Activated effector memory CD4-positive, alpha-beta T cell treated with Interleukin-2 at 50 U/mL for 16 hours (primary cell): ENCODE measurements at regions not wholly inside any gene's neighbourhood (a gene's known extent, or its start where the extent isn't known, plus 50 kb on each side); places are given as distances from the start of the nearest gene placed in this dataset.
"Not testable (repeated sequence)": the region's sequence is repeated elsewhere in the genome, so short reads cannot be mapped to it uniquely, and the experiment has no call there.

ENCODE experiments used
- DNase-seq: peaks from one replicate; pipeline ENCODE4 v3.0.0-alpha.2; 2020

DNA sequence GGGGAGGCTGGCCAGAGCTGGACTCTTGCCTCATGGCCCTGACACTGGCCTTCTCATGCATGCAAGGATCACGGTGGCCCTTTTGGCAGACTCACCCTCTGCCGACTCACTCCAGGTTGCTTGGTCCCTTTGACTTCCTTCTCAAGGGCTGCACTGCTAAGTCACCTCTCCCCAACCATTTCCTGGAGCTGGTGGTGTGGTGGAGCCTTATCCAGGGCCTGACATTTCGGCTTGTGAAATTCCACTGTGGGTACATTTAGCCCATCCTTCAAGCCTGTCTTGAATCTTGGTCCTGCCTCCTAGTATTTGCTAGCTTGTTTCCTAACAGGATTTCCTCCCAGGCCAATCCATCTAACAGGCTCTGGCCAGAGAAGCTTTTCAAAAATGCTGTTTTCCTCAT lies 52.6 kb upstream of the JUN start:
- no peak for DNase-seq

DNA sequence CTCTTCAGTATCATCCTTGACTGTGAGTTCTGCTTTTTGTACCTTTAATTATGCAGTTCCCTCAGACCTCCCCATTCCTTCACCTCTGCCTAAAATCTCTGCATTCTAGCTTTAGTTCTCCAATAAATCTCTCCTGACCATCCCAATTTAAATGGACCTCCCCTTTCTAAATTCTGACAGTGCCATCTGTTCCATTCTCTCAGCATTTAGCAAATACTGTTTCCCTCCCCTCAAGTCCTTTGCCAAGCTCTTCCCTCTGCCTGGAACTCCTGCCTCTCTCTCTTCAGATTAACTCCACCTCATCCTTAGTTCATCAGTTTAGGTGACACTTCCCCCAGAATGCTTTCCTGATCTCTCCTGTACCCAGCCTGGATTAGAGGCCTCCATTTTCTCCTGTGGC lies 54.0 kb upstream of the JUN start:
- no peak for DNase-seq

DNA sequence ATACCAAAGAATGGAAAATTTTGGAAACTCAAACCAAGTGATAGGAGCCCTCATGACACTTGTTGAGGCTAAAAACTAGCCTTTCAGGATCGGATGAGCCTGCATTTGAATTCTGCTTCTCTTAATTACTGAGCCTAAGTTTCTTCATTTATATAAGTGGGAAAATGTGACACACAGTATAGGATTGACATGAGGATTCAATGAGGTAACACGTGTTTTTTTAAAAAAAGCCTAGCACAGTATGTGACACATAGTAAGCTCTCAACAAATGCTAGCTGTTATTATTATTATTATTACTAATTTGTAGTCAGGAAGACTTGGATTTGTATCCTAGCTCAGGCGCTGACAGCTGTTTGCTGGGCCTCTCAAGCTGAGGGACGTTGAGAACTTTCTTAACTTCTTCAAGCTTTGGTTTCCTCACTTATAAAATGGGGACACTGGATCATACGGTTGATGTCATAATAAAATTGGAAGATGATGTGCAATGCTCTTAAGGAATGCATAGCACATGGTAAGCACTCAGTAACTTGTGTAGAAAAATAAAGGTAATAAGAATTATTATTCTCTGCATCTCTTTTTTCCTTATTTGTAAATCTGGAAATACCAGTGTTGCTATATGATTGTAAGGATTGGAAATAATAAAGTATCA lies 55.4 kb upstream of the JUN start:
- DNase-seq = no peak

DNA sequence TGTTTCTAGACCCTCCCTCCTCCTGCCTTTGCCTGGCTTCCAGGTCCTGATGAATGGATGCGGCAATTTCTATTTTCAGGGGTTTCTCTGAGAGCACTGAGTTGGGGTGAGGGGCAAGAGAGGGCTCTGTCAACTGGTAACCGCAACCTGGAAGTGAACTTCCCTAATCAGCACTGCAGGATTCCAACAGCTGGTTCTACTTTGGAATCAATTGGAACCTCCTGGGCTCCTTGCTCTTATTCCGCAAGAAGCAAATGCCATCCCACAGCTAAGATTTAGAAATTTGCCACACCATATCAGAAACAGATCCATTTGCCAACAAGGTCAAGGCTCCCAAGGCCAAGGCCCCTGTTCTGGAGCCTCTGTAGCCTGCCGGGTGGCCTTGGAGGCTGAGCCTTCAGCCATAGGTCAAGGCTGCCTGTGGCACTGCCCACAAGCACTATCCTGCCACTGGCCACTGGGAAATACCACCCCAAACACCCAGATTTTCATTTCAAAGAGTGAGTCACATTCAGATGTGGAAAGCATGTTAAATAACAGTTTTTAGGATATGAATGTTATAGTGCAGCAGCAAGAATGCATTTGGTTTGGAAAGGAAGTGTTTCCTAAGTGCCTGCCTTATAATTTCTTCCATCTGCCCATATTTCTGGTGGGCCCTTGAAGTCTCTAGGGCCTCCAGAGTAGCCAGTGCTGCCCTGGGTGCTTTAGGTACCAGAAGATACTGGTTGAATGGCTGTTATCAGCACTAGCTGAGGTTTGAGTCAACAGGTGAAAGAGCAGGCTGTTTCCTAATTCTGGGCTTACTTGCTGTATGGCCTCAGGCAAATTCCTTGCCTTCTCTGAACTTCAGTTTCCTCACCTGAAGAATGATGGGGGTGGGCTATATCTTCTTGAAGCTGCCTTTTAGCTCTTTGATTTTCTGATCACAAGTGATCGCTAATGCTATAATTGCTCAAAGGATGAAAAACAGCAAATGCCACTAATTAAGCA lies 56.3 kb upstream of the JUN start:
- DNase-seq = no peak

DNA sequence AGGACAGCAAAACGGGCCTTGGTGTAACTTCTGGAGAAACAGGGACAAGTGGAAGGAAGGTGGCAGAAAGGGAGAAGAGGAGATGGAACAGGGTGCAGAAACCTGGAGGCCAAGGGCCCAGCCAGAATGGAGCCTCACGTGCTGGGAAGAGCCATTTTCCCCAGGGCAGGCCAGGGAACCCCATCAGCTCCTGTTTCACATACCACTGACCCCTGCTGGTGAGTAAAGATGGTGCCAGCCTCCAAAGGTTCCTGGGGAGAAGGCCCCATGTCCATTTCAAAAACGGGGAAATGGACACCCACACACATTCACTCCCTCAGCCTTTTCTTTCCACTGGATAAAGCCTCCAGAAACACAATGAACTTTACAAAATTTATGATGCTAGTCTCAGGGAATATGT lies 57.6 kb upstream of the JUN start:
- DNase-seq = peak; percentile 5

DNA sequence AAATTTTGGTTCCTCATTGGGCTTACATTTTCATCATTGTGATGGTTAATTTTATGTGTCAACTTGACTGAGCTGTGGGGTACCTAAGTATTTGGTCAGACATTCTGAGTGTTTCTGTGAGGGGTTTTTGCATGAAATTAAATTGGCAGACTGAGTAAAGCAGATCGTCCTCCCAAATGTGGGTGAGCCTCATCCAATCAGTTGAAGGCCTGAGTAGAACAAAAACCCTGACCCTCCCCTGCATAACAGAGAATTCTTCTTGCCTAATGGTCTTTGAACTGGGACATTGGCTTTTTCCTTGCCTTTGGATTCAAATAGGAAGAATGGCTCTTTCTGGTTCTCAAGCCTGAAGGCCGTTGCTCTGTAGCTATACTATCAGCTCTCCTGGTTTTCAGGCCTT lies 59.1 kb upstream of the JUN start:
- DNase-seq = no peak

DNA sequence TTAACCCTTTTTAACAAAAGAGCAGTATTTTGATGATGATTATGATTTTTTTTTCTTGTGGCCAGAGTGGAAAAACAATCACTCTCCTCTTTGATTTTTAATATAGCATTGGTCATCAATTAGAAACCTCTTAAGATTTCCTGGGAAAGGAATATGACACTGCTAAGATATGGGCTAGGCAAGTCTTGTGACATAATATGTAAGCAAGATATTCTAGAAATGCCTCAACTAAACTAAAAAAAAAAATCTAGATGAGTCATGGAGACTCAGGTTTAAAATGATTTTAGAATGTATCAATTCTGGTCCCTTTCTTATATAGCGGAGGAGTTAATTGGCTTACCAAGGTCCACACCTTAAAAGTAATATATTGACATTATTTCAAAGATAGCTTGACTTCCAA lies 60.3 kb upstream of the JUN start:
- no peak for DNase-seq

DNA sequence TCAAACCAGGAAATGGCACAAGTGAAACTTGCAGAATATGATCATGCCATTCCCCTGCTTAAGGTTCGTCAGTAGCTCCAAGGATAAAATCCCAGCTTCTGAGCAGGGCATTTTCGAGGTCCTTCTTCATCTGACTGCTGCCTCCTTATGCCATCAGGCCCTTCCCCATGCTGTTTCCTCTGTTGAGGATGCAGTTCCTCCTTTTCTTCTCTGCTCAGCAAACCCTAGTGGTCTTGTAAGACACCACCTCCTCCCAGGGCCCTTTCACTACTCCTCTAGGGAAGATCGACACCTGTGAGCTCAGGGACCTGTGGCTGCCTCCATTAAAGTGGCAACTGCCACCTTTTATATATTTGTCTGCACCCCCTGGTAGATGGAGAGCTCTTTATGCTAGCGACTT lies 62.1 kb upstream of the JUN start:
- DNase-seq = no peak

DNA sequence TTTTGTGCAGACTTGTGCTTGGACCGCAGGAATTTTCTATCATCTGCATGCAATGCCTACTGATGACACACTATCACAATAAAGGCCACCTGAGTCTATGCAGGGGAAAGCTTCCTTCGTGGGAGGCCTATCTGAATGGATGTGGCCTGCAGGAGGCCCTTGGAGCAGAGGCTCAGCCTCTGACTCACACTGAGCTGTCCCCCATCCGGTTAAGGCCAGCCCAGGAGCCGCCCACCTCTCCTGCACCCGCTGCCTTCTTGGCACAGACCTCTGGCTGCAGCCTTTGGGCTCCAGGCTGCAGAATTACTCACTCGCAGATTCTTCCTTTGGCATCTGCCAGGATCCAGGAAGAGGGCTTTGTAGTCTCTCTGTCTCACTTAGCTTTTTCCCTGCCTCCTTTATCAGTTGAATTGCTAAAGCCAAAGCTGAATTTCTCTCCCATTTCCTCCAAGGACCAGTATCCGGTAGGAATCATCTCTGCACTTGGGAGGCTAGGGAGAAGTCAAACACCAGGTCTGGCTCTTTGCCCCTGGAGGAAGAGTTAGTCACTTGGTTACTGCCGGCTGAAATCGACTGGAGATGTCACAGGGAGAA lies 65.1 kb upstream of the JUN start:
- DNase-seq = no peak

DNA sequence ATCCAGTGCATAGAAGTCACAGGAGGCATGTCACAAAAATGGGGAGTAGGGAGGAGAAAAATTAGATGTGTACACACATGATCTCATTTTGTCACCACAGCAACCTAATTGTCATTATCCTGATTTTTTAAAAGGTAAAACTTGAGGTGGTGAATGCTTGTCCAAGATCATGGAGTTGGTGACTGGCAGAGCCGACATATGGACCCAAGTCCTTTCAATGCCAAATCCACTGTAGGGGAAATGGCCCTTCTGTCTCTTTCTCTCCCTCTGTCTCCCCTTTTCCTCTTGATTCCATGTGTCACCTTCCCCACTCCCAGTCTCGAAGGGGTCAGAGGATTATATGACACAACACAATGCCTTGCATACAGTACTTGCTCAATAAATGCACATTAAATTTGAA lies 65.7 kb upstream of the JUN start:
- no peak for DNase-seq

DNA sequence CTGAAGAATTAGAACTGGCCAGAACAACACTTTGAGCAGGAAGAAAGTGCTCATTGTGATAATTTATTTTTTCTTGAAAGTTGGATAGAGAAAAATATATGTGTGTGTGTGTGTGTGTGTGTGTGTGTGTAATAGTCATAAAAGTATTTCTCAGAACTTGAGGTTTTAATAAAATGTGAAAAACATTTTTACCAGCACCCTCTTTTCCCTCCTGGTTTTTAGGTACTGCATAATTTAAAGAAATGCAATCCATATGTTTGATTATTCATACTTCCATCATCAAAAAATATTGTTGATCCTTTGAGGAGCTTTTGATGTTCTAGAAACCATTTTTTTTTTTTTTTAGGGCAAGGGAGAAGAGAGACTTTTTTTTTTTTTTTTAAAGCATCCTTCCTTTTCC lies 66.8 kb upstream of the JUN start:
- no peak for DNase-seq

DNA sequence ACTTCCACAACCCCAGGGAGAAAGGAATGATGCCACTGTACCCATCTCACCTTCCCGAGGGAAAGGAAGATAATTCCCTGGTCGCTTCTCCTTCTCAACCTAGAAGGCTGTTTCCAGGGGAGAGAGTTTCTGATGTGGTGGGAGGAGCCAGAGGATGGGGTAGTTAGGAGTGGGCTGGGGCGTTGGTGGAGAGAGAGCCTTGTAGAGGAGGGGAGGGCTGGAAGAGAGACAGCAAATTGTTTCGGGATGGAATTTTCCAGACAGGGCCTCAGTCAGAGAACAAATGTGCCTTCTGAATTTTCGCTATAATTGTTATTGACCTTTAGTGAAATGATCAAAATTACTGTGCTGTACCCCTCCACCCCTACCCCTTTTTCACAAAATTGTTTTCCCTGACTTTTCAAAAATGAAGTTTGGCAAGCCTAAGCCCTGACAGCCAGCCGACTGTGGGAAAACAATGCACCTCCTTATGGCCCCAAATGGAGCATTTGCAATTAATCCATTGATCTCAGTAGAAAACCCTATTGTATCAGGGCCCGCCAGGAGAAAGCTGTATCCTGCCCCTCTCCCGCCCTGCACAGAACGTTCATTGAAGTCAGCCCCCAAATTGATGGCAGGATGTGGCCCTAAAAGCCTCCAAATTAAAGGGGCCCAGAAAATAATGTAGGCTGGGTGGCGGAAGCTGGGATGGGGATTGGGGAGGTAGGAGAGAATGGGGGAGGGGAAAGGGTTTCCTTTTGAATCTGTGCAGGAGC lies 69.1 kb upstream of the JUN start:
- DNase-seq = no peak

DNA sequence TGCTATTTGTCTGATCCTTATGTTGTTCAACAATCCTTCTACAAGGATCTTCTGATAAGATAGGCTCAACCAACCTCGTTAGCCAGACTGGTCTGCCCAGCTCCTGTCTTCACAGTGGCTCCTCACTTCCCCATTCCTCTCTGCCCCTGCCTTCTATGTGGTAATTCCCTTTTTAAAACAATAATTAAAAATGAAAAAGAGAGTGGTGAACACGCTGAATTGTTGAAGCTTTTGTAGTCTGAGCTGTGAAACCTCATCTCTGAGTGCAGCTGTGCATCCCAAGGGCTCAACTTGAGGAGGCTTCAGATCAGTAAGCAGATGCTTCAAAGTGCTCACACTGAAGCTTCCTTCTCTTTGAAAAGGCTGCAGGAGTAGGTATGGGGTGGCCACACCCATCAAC lies 70.7 kb upstream of the JUN start:
- no peak for DNase-seq

DNA sequence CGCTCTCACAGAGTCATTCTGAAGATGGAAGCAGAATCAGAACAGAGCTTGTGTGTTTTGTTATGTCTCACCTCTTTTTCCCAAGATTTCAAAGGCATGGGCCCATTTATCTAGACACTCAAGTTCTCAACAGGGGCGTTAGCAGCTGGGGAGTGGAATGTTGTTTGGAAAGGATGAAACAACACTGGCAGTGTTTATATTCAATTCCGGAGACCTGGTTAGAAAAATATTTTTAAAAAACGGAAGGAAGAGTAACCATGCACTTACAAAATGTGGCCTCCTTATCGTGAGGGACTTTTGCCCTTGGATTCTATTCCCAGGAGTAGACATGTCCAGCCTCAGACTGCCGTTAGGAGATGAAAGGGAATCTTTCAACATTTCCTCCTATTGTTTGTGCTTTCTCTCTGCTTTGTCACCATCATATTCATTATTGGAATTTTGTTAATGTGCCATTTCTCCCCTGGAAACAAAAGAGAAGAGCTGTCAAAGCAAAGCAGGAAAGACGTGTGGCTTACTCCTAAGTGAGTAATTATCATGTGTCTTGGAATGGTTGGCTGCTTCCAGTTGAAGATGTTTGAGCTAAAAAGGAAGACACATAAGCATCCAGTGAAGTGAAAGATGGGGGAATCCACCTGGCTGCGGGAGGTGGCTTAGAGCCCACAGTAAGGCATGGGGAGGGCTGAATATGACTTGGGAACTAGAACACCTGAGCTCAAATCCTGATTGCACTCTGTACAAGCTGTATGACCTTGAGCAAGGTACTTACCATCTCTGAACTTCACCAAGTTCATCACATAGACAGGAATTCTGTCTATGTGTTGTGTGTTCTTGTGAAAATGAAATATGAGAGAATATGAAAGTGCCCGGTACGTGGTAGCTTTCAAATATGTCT lies 71.7 kb upstream of the JUN start:
- DNase-seq = no peak

DNA sequence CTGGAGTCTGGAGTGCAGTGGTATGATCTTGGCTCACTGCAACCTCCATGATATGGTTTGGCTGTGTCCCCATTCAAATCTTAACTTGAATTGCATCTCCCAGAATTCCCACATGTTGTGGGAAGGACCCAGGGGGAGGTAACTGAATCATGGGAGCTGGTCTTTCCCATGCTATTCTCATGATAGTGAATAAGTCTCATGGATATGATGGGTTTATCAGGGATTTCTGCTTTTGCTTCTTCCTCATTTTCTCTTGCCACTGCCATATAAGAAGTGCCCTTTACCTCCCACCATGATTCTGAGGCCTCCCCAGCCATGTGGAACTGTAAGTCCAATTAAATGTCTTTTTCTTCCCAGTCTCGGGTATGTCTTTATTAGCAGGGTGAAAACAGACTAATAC lies 72.4 kb upstream of the JUN start:
- not testable (repeated sequence) for DNase-seq

DNA sequence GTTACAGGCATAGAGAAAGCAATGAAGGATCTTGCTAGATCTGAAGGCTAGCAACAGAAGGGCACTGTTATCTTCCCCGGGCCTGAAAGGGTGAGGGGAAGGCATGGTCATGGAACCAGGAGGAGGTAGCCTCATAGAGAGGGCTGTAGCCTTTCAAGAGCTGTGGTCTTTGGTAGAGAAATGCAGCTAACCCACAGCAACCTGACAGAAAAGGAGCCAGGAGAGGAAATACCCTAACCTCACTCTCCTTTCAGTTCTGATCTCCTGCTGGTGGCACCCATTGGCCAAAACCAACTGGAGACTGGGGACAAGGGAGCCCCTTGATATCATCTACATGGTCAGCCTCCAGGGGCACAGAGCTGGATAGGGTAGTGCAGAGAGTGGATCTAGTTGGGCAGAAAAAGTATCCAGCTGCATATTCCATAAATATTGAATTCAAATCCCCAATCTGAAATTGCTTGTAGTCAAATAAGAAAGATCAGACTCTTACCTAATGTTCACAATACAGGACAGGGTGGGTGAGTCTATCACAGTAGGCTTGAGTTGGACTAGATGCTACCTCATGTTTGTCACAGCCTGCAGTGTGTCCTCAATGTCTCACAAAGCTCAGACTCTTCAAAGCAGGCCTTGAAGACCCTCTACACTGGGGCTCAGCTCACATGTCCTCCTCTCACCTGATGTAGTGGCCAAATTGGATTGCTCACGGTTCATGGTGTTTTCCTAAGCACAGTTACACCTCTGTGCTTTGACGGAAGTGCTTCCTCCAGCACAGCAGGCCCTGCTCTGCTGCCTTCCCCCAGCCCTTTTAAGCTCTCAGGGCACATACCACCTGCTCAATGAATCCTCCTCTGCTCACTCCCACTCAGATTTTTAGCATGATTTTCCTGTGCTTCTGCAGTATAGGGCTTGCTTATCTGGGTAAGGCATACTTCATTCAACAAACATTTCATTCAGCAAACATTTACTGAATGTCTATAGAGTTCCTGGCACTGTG lies 74.1 kb upstream of the JUN start:
- DNase-seq = peak; percentile 9

DNA sequence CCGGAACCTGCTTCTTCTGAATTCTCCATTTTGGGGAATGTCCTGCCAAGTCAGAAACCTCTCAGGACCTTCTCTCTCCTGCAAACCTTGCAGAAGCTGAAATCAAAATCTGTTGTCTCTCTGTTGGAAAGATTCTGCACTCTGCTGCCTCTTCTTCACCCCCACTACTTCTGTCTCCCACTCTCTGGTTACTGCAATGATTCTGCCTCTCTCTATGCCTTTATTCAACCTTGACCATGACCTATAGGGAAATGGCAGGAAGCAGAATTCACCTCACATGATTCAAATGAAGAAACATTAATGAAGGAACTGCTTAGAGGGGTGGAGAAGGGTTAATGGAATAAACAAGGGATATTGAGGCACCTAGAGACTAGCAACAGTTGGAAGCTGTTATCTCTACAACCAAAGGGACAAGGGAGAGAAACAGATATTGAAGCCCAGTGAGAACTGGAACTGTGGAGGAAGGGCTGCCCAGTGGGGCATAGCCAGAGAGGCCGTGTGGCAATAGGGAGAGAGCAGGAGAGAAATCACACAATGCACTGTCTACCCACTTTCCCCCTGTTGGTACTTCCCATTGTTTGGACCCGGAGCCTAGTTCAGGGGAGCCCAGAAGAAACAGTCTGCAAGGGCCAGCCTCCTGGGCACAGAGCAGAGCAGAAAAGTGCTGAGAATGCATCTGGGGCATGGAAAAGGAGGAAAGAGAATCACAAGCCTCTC lies 76.1 kb upstream of the JUN start:
- no peak for DNase-seq

DNA sequence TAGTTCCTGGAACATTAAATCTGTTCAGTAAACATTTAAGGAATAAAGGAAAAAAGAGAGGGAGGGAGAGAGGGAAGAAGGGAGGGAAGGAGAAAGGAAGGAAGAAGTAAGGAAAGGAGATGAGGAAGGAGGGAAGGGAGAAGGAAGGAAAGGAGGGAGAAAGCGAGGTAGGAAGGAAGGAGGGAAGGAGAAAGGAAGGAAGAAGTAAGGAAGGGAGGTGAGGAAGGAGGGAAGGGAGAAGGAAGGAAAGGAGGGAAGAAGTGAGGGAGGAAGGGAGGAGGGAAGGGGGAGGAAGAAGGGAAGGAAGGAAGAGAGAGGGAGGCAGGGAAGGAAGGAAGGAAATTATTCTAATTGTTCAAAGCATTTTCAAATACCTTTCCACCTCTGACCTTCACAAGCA lies 77.2 kb upstream of the JUN start:
- no peak for DNase-seq

DNA sequence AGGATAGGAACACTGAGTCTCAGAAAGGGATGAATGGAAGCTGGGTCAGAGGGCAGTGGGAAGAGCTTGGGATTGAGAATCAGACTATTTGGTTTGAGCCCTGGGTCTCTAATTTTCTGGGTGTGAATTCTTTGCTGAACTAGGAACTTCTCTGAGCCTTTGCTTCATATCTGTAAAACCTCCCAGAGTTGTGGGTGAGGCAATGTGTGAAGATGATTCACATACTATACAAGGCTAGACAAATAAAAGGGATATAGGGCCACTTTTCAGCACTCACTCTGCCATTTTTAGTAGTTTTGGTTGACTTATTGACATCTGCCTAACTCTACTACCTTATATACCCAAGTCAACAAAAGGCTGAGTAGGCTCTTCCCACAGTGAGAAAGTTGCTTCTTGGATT lies 77.7 kb upstream of the JUN start:
- DNase-seq = no peak

DNA sequence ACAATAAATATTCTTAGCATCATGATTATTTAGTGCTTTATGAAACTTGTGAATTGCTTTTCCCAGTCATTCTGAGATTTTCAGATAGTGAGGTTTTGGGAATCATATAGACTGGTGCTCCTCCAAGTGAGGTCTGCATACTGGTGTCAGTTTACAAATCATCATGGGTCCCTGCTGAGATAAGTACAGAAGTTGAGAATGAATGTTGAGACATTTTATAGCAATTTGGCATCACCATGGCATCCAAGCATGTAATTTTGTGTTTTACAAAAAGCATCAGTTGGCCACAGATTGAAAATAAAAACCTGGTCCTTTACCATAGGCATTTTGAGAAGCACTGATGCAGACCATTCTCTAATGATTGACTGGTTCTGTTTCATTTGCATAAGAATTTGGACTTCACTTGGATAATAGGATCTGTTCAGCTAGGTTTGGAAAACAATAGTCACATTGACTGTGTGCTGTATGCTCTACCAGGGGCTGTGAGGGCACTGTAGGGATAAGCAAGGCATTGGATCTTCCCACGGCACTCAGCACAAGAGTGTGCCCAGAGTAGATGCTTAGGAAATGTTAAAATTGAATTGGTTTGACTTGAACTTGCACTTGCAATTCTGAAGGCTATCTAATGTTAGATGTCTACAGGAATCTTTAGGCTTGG lies 79.0 kb upstream of the JUN start:
- DNase-seq = no peak
